HCT116 (cell line): ENCODE measurements at regions not wholly inside any gene's neighbourhood (a gene's known extent, or its start where the extent isn't known, plus 50 kb on each side); places are given as distances from the start of the nearest gene placed in this dataset.

Experiments used
- CBX3 ChIP-seq: IDR thresholded peaks from 2 replicates; pipeline ENCODE4 v1.6.1; 2012; ENCODE audit warnings: low read depth
- EGR1 ChIP-seq: IDR thresholded peaks from 2 replicates; pipeline ENCODE4 v1.6.1; 2012; ENCODE audit warnings: low read depth
- JUND ChIP-seq: IDR thresholded peaks from 2 replicates; pipeline ENCODE4 v1.6.1; 2012
- YY1 ChIP-seq: IDR thresholded peaks from 2 replicates; pipeline ENCODE4 v1.6.1; 2011; ENCODE audit warnings: low read length, low read depth, moderate library complexity, mild to moderate bottlenecking; ENCODE audit not compliant: insufficient replicate concordance; ENCODE audit errors: extremely low read depth
- ZNF274 ChIP-seq: fragments of 200-500 bp; sonication (Bioruptor generic); IDR thresholded peaks from 2 replicates; pipeline ENCODE4 v1.6.1; 2014; ENCODE audit warnings: mild to moderate bottlenecking, low read depth, low read length, inconsistent platforms
- TF ChIP-seq, protein P1 (sequence below), 3 experiments: fragments of 200-600 bp in 1 of 3; sonication (generic) in 1 of 3; IDR thresholded peaks in 2 of 3; conservative IDR thresholded peaks in 1 of 3; 2 replicates each; pipeline ENCODE4 v1.5.1; 2012 to 2017; ENCODE audit warnings: low read depth in 2 of 3, low read length in 2 of 3, antibody characterized with exemption in 1 of 3, borderline replicate concordance in 1 of 3, control low read depth in 1 of 3, mild to moderate bottlenecking in 1 of 3, mixed read lengths in 1 of 3, mixed run types in 1 of 3, moderate library complexity in 1 of 3; ENCODE audit not compliant: insufficient read depth in 1 of 3
- TF ChIP-seq, protein P2 (sequence below): IDR thresholded peaks from 2 replicates; pipeline ENCODE4 v1.6.1; 2012; ENCODE audit warnings: low read depth

DNA sequence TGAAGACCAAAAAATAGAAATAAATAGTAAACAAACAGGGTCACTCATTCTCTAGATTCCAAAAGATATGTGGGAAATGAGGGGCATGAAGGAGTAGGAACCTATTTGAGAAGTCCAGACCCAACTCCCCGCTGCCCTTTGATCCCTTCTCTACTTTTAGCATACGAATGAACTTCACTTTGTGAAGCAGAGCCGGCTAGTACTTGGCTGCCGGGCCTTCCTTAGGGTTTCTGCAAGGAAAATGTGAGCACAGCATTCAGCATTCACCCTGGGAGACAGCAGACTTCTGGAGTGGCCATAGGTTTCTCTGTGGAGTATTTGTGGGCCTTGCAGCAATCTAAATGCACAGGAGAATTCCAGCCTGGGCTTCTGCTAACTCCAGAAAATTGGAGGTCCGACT lies 76.3 kb upstream of the PRKAR2B start (continued):
- TF ChIP-seq, protein P1, sequence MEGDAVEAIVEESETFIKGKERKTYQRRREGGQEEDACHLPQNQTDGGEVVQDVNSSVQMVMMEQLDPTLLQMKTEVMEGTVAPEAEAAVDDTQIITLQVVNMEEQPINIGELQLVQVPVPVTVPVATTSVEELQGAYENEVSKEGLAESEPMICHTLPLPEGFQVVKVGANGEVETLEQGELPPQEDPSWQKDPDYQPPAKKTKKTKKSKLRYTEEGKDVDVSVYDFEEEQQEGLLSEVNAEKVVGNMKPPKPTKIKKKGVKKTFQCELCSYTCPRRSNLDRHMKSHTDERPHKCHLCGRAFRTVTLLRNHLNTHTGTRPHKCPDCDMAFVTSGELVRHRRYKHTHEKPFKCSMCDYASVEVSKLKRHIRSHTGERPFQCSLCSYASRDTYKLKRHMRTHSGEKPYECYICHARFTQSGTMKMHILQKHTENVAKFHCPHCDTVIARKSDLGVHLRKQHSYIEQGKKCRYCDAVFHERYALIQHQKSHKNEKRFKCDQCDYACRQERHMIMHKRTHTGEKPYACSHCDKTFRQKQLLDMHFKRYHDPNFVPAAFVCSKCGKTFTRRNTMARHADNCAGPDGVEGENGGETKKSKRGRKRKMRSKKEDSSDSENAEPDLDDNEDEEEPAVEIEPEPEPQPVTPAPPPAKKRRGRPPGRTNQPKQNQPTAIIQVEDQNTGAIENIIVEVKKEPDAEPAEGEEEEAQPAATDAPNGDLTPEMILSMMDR (IDR thresholded peaks at IDR 0.05 in 2 of 3, conservative IDR thresholded peaks at IDR 0.05 in 1 of 3; ENCODE audit: borderline replicate concordance in 1 of 3, insufficient read depth in 1 of 3, low read depth in 2 of 3, low read length in 2 of 3): no peak
- TF ChIP-seq YY1: no peak
- no peak for TF ChIP-seq CBX3
- no peak for TF ChIP-seq EGR1
- TF ChIP-seq JUND: no peak
- TF ChIP-seq, protein P2, sequence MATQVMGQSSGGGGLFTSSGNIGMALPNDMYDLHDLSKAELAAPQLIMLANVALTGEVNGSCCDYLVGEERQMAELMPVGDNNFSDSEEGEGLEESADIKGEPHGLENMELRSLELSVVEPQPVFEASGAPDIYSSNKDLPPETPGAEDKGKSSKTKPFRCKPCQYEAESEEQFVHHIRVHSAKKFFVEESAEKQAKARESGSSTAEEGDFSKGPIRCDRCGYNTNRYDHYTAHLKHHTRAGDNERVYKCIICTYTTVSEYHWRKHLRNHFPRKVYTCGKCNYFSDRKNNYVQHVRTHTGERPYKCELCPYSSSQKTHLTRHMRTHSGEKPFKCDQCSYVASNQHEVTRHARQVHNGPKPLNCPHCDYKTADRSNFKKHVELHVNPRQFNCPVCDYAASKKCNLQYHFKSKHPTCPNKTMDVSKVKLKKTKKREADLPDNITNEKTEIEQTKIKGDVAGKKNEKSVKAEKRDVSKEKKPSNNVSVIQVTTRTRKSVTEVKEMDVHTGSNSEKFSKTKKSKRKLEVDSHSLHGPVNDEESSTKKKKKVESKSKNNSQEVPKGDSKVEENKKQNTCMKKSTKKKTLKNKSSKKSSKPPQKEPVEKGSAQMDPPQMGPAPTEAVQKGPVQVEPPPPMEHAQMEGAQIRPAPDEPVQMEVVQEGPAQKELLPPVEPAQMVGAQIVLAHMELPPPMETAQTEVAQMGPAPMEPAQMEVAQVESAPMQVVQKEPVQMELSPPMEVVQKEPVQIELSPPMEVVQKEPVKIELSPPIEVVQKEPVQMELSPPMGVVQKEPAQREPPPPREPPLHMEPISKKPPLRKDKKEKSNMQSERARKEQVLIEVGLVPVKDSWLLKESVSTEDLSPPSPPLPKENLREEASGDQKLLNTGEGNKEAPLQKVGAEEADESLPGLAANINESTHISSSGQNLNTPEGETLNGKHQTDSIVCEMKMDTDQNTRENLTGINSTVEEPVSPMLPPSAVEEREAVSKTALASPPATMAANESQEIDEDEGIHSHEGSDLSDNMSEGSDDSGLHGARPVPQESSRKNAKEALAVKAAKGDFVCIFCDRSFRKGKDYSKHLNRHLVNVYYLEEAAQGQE: no peak
- TF ChIP-seq ZNF274: no peak
